Prostate gland (tissue), 2 donors: ENCODE measurements at regions not wholly inside any gene's neighbourhood (a gene's known extent, or its start where the extent isn't known, plus 50 kb on each side); places are given as distances from the start of the nearest gene placed in this dataset.

Experiments used
- DNase-seq: peaks from one replicate; pipeline ENCODE4 v3.0.0-alpha.2; 2019; ENCODE audit warnings: low spot score
- H3K27ac ChIP-seq, 2 donors: fragments of 200-600 bp; sonication (generic); 2 replicates each; pipeline ENCODE4 v1.5.1; 2017 to 2019
- H3K27me3 ChIP-seq: fragments of 200-600 bp; sonication (generic); replicated peaks from 2 replicates; pipeline ENCODE4 v1.5.1; 2019; ENCODE audit not compliant: insufficient read depth
- H3K36me3 ChIP-seq, 2 donors: fragments of 200-600 bp; sonication (generic); 1 replicate in 1 of 2; 2 replicates in 1 of 2; pipeline versions ENCODE4 v1.5.1 to v1.8.1; 2017 to 2019
- H3K4me1 ChIP-seq: fragments of 200-600 bp; sonication (generic); replicated peaks from 2 replicates; pipeline ENCODE4 v1.5.1; 2019
- H3K4me3 ChIP-seq, 2 donors: fragments of 200-600 bp; sonication (generic); 2 replicates each; pipeline ENCODE4 v1.5.1; 2017 to 2019
- H3K9me3 ChIP-seq: fragments of 200-600 bp; sonication (generic); 2 replicates; pipeline ENCODE4 v1.5.1; 2017
- CTCF ChIP-seq, 4 experiments: fragments of 200-600 bp in 2 of 4; fragments of 450-650 bp in 2 of 4; sonication (generic) in 2 of 4; IDR thresholded peaks; 1 replicate in 3 of 4; 2 replicates in 1 of 4; pipeline ENCODE4 v1.5.1; 2016 to 2019; ENCODE audit warnings: antibody characterized with exemption in 4 of 4, mild to moderate bottlenecking in 2 of 4, moderate library complexity in 2 of 4
- POLR2A ChIP-seq: fragments of 450-650 bp; IDR thresholded peaks from one replicate; pipeline ENCODE4 v1.6.1; 2016; ENCODE audit warnings: antibody characterized with exemption, mild to moderate bottlenecking
- POLR2AphosphoS5 ChIP-seq: sonication (generic); formaldehyde crosslinking; IDR thresholded peaks from one replicate; pipeline ENCODE4 v1.6.1; 2017; ENCODE audit warnings: antibody characterized with exemption
- WGBS: methylation state at CpG from one replicate; pipeline ENCODE4 v1.1.5; 2018; 5-methylcytosine and 5-hydroxymethylcytosine counted together
- intact Hi-C: fragments of 100-400 bp; cut with DNase I; formaldehyde crosslinking; loops from one replicate; pipeline ENCODE4 v1.14.2; 2022

GRCh38 chr13:55190996-55191395, 1949.7 kb upstream of the PRR20A start:
- no peak overlapping the region for H3K4me3 ChIP-seq
- WGBS: 22% methylated on average over 2 of the region's 2 CpGs
- H3K27me3 ChIP-seq: no peaks in the 10 kb centered on the region
- TF ChIP-seq CTCF (IDR thresholded peaks at IDR 0.05) (no peak), POLR2AphosphoS5 (no peak), POLR2A (no peak)
- no peak overlapping the region for H3K27ac ChIP-seq
- no peaks in the 10 kb centered on the region for H3K9me3 ChIP-seq
- no peak for DNase-seq
- intact Hi-C loops: no loop called here
- no peaks in the 10 kb centered on the region for H3K4me1 ChIP-seq
- no peaks in the 10 kb centered on the region for H3K36me3 ChIP-seq

- intact Hi-C loops: no loop called here
- Histone ChIP-seq H3K27me3 (no peaks in the 10 kb centered on the region), H3K4me3 (no peak overlapping the region), H3K36me3 (no peaks in the 10 kb centered on the region), H3K27ac (no peak overlapping the region), H3K9me3 (no peaks in the 10 kb centered on the region), H3K4me1 (no peaks in the 10 kb centered on the region)
- DNase-seq: no peak
- TF ChIP-seq POLR2AphosphoS5 (no peak), POLR2A (no peak), CTCF (IDR thresholded peaks at IDR 0.05) (no peak)
These were observed 1941.6 kb upstream of the PRR20A start for GRCh38 chr13:55199134-55199533.

- Histone ChIP-seq H3K4me1 (no peaks in the 10 kb centered on the region), H3K27me3 (no peaks in the 10 kb centered on the region), H3K9me3 (no peaks in the 10 kb centered on the region), H3K27ac (no peak overlapping the region), H3K4me3 (no peak overlapping the region), H3K36me3 (no peaks in the 10 kb centered on the region)
- TF ChIP-seq POLR2A: no peak
- TF ChIP-seq CTCF (IDR thresholded peaks at IDR 0.05): no peak
- TF ChIP-seq POLR2AphosphoS5: no peak
- intact Hi-C loops: no loop called here
- no peak for DNase-seq
These were observed 1925.8 kb upstream of the PRR20A start for GRCh38 chr13:55214841-55215345.

- DNase-seq: no peak
- TF ChIP-seq CTCF (IDR thresholded peaks at IDR 0.05): no peak
- TF ChIP-seq POLR2AphosphoS5: no peak
- no peak for TF ChIP-seq POLR2A
- WGBS: 100% methylated on average over 1 of the region's 1 CpG
- Histone ChIP-seq H3K9me3 (no peaks in the 10 kb centered on the region), H3K36me3 (no peaks in the 10 kb centered on the region), H3K27me3 (no peaks in the 10 kb centered on the region), H3K27ac (no peak overlapping the region), H3K4me3 (no peak overlapping the region), H3K4me1 (no peaks in the 10 kb centered on the region)
- intact Hi-C loops: no loop called here
These were observed 1921.2 kb upstream of the PRR20A start for GRCh38 chr13:55219538-55219937.

GRCh38 chr13:55229906-55230569, 1910.7 kb upstream of the PRR20A start:
- Histone ChIP-seq H3K36me3 (no peaks in the 10 kb centered on the region), H3K27me3 (no peaks in the 10 kb centered on the region), H3K9me3 (no peaks in the 10 kb centered on the region), H3K4me1 (no peaks in the 10 kb centered on the region), H3K4me3 (no peak overlapping the region), H3K27ac (no peak overlapping the region)
- WGBS: 55% methylated on average over 4 of the region's 4 CpGs
- TF ChIP-seq CTCF (IDR thresholded peaks at IDR 0.05) (no peak), POLR2A (no peak), POLR2AphosphoS5 (no peak)
- intact Hi-C loops: no loop called here
- DNase-seq: no peak
